ENCODE measurements at regions not wholly inside any gene's neighbourhood (a gene's known extent, or its start where the extent isn't known, plus 50 kb on each side); places are given as distances from the start of the nearest gene placed in this dataset.

- TF ChIP-seq CTCF (IDR thresholded peaks at IDR 0.05) (no peak), POLR2A (IDR thresholded peaks at IDR 0.05) (no peak)
These were observed 83.2 kb upstream of the ANKH start for GRCh38 chr5:14954616-14955343.

Measured in uterus (tissue), 2 donors.